ENCODE measurements at regions not wholly inside any gene's neighbourhood (a gene's known extent, or its start where the extent isn't known, plus 50 kb on each side); places are given as distances from the start of the nearest gene placed in this dataset.
A peak's percentile ranks its signal among the peaks of the same experiment; 100 is the strongest.
"Not testable (repeated sequence)": the region's sequence is repeated elsewhere in the genome, so short reads cannot be mapped to it uniquely, and the experiment has no call there.

DNA sequence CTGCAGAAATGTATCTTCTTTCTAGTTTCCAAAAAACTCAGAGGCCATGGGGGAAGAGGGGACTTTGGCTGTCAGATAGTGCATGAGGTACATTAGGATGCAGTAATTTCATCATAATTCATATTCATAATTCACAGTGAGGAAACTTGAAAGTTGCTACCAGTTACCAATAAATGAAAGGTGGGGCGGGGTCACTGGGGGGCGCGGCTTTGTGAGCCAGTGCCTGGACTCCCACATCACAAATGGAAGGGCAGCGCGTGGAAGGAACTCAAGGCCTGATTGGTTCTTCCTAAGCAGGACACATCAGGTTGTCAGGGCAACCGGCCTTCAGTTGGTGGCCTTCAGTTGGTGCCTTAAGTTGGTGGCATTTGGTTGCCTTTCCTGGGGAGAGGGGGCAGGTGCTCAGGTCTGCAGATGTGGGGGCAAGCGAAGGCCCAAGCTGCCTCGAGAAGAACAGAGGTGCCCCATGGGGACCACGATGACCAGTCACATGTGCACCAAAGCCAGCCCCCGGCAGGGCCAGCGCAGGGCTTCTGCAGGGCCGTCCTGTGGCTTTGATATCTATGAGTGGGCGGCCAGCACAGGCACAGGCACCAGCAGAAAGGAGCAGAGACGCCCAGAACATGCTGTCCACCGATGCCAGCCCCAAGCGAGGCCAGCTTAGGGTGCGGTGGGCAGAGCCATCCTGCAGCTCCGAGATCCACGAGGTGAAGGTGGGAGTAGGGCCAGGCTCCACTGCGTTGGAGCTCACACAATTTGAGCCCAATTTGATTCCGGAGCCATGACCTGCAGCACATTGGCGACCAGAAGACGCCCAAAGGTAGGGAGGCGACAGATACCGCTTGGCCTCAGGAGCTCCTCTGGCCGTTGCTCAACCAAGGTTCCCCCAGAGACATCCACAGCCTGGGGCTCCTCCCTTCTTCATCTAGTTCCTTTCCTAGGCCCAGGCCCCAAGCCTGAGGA is 3248.2 kb upstream of the OR11H1 start:
- H3K27ac ChIP-seq; H3K4me3 ChIP-seq; H3K36me3 ChIP-seq (replicated peaks in 1 of 2; ENCODE audit: insufficient read depth in 1 of 2, low read depth in 2 of 2); H3K9me3 ChIP-seq; ATAC-seq; H3K4me1 ChIP-seq; DNase-seq; intact Hi-C loops (cut with DNase I); H3K27me3 ChIP-seq: not testable (repeated sequence)
- WGBS, 2 donors: 47 to 67% methylated on average over 11 to 22 of the region's 26 CpGs

DNA sequence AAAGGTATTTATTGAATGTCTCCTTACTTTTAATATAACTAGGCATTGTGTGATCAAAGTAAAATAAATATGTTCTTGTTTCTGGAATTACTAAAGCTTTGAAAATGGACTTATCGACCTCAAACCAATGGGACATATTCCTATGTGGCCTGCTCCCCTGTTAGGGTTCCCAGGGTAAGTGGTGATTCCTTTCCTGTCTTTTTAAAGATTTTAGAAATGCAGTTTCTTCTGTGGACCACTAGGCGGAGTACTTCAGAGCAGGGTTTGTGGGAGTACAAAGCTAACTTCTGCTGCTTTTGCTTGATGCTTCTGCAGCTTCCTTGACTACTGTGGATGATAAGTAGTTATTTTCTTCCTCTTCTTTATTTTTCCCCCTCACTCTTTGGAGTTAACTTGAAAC is 3243.3 kb upstream of the OR11H1 start:
- H3K27ac ChIP-seq; H3K4me1 ChIP-seq; DNase-seq; H3K27me3 ChIP-seq; H3K36me3 ChIP-seq (replicated peaks in 1 of 2; ENCODE audit: insufficient read depth in 1 of 2, low read depth in 2 of 2); H3K9me3 ChIP-seq; intact Hi-C loops (cut with DNase I); ATAC-seq; H3K4me3 ChIP-seq: not testable (repeated sequence)
- WGBS, 2 donors: 6 to 14% methylated on average over 1 to 2 of the region's 2 CpGs

DNA sequence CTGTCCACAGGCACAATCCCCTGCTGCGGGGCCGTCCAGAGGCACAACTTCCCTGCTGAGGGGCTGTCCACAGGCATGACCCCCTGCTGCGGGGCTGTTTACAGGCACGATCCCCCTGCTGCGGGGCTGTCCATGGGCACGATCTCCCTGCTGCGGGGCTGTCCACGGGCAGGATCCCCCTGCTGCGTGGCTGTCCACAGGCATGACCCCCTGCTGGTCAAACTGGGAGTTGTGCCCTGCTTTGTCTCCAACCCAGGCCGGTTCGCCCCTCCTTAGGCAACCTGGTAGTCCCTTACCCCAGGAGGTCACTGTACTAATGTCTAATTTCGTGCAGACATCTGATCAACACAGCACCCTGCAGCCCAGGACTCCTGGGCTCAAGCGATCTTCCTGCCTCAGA is 3230.6 kb upstream of the OR11H1 start:
- H3K27ac ChIP-seq; H3K27me3 ChIP-seq; H3K36me3 ChIP-seq (replicated peaks in 1 of 2; ENCODE audit: insufficient read depth in 1 of 2, low read depth in 2 of 2); H3K4me1 ChIP-seq; H3K9me3 ChIP-seq; intact Hi-C loops (cut with DNase I); ATAC-seq; H3K4me3 ChIP-seq: not testable (repeated sequence)
- peak in 1 of 4 donors; percentile 12 for DNase-seq
- WGBS, 2 donors: 43 to 50% methylated on average over 7 to 10 of the region's 13 CpGs

Measured in body of pancreas (tissue), 4 donors.